ENCODE measurements at regions not wholly inside any gene's neighbourhood (a gene's known extent, or its start where the extent isn't known, plus 50 kb on each side); places are given as distances from the start of the nearest gene placed in this dataset.

DNA sequence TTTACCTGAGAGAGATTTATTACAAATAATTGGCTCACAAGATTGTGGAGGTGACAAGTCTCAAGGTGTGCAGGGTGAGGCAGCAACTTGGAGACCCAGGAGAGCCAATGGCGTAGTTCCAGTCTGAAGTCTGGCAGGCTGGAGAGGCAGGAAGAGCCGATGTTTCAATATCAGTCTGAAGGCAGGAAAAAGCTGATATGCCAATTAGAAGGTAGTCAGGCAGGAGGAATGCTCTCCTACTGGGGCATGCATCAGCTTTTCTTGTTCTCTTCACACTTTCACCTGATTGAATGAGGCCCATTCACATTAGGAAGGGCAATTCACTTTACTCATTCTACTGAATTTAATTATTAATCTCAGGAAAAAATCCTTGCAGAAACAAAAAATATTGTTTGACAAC lies 1351.7 kb upstream of the ADGRL3 start:
- H4K91ac ChIP-seq (ENCODE audit: insufficient read length, low read depth, low read length) = no peak overlapping the region
- no peak overlapping the region for H3K27ac ChIP-seq (ENCODE audit: insufficient read length, low read depth, low read length)
- H3K79me1 ChIP-seq (ENCODE audit: insufficient read depth, low read depth, low read length, poor library complexity, severe bottlenecking) = no peaks in the 10 kb centered on the region
- Mint-ChIP-seq H3K4me1 (peaks cover 2% of the 10 kb centered on the region in 2 experiments; a peak in 3 of 4 replicates), H3K27me3 (ENCODE audit: low read depth) (no peaks in the 10 kb centered on the region), H3K9me3 (peaks cover 0 to 3% of the 10 kb centered on the region in 2 experiments; a peak in 2 of 5 replicates), H3K27ac (no peak overlapping the region), H3K36me3 (ENCODE audit: insufficient read depth in 1 of 3, low read depth in 3 of 3) (no peaks in the 10 kb centered on the region), H3K4me3 (no peak overlapping the region)
- H2BK15ac ChIP-seq (ENCODE audit: low read depth, low read length) = no peak overlapping the region
- no peaks in the 10 kb centered on the region for H3K79me2 ChIP-seq (ENCODE audit: insufficient read depth, low read length)
- DNase-seq = no peak
- no CpG with 5 or more reads among the region's 2 CpGs for WGBS (ENCODE audit: extremely low coverage, insufficient read length, low lambda C conversion rate)
- no peak overlapping the region for H2AK5ac ChIP-seq (ENCODE audit: insufficient read length, low read length)
- H3K9me3 ChIP-seq (ENCODE audit: control insufficient read depth, low read depth, low read length) = no peaks in the 10 kb centered on the region
- H3K56ac ChIP-seq (ENCODE audit: insufficient read length, low read depth, low read length) = no peak overlapping the region
- H4K8ac ChIP-seq (replicated peaks; ENCODE audit: insufficient read length, low read depth, low read length) = no peak overlapping the region
- H2BK12ac ChIP-seq (ENCODE audit: insufficient read length, low read depth, low read length) = no peak overlapping the region
- no peak overlapping the region for H3K14ac ChIP-seq (ENCODE audit: insufficient read depth, low read length)
- H3K4me1 ChIP-seq (ENCODE audit: insufficient read depth, low read length) = no peaks in the 10 kb centered on the region
- no peak overlapping the region for H3K4ac ChIP-seq (ENCODE audit: low read depth, low read length)
- no peak overlapping the region for H3K18ac ChIP-seq (ENCODE audit: insufficient read length, low read depth, low read length)
- no peak overlapping the region for H3K9ac ChIP-seq (ENCODE audit: extremely low read depth, insufficient read length, low read length)
- H3K23ac ChIP-seq (ENCODE audit: insufficient read length, low read depth, low read length) = no peak overlapping the region
- no peaks in the 10 kb centered on the region for H3K23me2 ChIP-seq (ENCODE audit: insufficient read length, low read depth, low read length, poor library complexity, severe bottlenecking)
- H4K20me1 ChIP-seq (ENCODE audit: control insufficient read depth, insufficient read depth, insufficient read length) = no peaks in the 10 kb centered on the region
- no peak overlapping the region for H2AFZ ChIP-seq (ENCODE audit: low read length)
- no peak overlapping the region for H2BK5ac ChIP-seq (ENCODE audit: insufficient read length, low read length)
- no peak overlapping the region for H3K4me2 ChIP-seq (ENCODE audit: insufficient read depth, insufficient read length, low read length)
- H4K5ac ChIP-seq (ENCODE audit: insufficient read length, low read depth, low read length) = no peak overlapping the region
- no peaks in the 10 kb centered on the region for H3K27me3 ChIP-seq (ENCODE audit: insufficient read depth, low read length)
- TF ChIP-seq, protein P1, sequence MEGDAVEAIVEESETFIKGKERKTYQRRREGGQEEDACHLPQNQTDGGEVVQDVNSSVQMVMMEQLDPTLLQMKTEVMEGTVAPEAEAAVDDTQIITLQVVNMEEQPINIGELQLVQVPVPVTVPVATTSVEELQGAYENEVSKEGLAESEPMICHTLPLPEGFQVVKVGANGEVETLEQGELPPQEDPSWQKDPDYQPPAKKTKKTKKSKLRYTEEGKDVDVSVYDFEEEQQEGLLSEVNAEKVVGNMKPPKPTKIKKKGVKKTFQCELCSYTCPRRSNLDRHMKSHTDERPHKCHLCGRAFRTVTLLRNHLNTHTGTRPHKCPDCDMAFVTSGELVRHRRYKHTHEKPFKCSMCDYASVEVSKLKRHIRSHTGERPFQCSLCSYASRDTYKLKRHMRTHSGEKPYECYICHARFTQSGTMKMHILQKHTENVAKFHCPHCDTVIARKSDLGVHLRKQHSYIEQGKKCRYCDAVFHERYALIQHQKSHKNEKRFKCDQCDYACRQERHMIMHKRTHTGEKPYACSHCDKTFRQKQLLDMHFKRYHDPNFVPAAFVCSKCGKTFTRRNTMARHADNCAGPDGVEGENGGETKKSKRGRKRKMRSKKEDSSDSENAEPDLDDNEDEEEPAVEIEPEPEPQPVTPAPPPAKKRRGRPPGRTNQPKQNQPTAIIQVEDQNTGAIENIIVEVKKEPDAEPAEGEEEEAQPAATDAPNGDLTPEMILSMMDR (conservative IDR thresholded peaks at IDR 0.05) = no peak
- no peak overlapping the region for H2BK20ac ChIP-seq (ENCODE audit: low read depth, low read length, poor library complexity, severe bottlenecking)
- H3T11ph ChIP-seq (ENCODE audit: low read length) = no peak overlapping the region
- no peak overlapping the region for H2BK120ac ChIP-seq (ENCODE audit: low read depth, low read length, poor library complexity, severe bottlenecking)

All from H9 (cell line).